Skeletal muscle tissue (tissue), 3 donors: ENCODE measurements at regions not wholly inside any gene's neighbourhood (a gene's known extent, or its start where the extent isn't known, plus 50 kb on each side); places are given as distances from the start of the nearest gene placed in this dataset.

Experiments
- H3K27ac ChIP-seq: one replicate; pipeline ENCODE4 v1.7.0; 2013; ENCODE audit warnings: mild to moderate bottlenecking, low read depth, low read length, inconsistent platforms
- H3K27me3 ChIP-seq, 3 donors: one replicate each; pipeline ENCODE4 v1.7.0; 2013; ENCODE audit warnings: low read length in 3 of 3; ENCODE audit not compliant: control insufficient read depth in 3 of 3, insufficient read depth in 3 of 3
- H3K36me3 ChIP-seq, 3 donors: one replicate each; pipeline ENCODE4 v1.7.0; 2013; ENCODE audit warnings: low read length in 3 of 3; ENCODE audit not compliant: control insufficient read depth in 3 of 3, insufficient read depth in 3 of 3
- H3K4me1 ChIP-seq, 3 donors: one replicate each; pipeline ENCODE4 v1.7.0; 2013; ENCODE audit warnings: low read length in 3 of 3, mild to moderate bottlenecking in 3 of 3; ENCODE audit not compliant: control insufficient read depth in 3 of 3, insufficient read depth in 3 of 3
- H3K4me3 ChIP-seq, 3 donors: one replicate each; pipeline ENCODE4 v1.7.0; 2013; ENCODE audit warnings: low read length in 3 of 3
- H3K9ac ChIP-seq, 3 donors: one replicate each; pipeline ENCODE4 v1.7.0; 2013; ENCODE audit warnings: low read length in 3 of 3, mild to moderate bottlenecking in 3 of 3, moderate library complexity in 2 of 3, low read depth in 1 of 3
- H3K9me3 ChIP-seq, 3 donors: one replicate each; pipeline ENCODE4 v1.7.0; 2013; ENCODE audit warnings: low read length in 3 of 3; ENCODE audit not compliant: control insufficient read depth in 3 of 3
- donor health status: Osteomylitis.

GRCh38 chr12:132432126-132432705 lies 57.7 kb upstream of the FBRSL1 start:
- Histone ChIP-seq H3K27me3 (peaks cover 60 to 83% (median 66%) of the 10 kb centered on the region in 3 donors), H3K4me1 (peaks cover 8 to 19% (median 11%) of the 10 kb centered on the region in 3 donors), H3K9me3 (no peaks in the 10 kb centered on the region), H3K36me3 (no peaks in the 10 kb centered on the region), H3K27ac (no peak overlapping the region), H3K4me3 (no peak overlapping the region), H3K9ac (no peak overlapping the region)

- H3K9me3 ChIP-seq, result no peaks in the 10 kb centered on the region
- no peak overlapping the region for H3K4me3 ChIP-seq
- H3K4me1 ChIP-seq, result peaks cover 8 to 19% (median 11%) of the 10 kb centered on the region in 3 donors
- peaks cover 66 to 87% (median 69%) of the 10 kb centered on the region in 3 donors for H3K27me3 ChIP-seq
- H3K27ac ChIP-seq, result no peak overlapping the region
- no peaks in the 10 kb centered on the region for H3K36me3 ChIP-seq
- no peak overlapping the region for H3K9ac ChIP-seq
Observed at GRCh38 chr12:132430838-132431774, 58.8 kb upstream of the FBRSL1 start.

GRCh38 chr12:132429946-132430643 lies 59.9 kb upstream of the FBRSL1 start:
- Histone ChIP-seq H3K9ac (no peak overlapping the region), H3K4me3 (no peak overlapping the region), H3K4me1 (peaks cover 8 to 19% (median 11%) of the 10 kb centered on the region in 3 donors), H3K36me3 (no peaks in the 10 kb centered on the region), H3K27me3 (peaks cover 66 to 92% (median 75%) of the 10 kb centered on the region in 3 donors), H3K9me3 (peaks cover 0 to under 1% (median 0%) of the 10 kb centered on the region in 3 donors), H3K27ac (no peak overlapping the region)

- H3K9ac ChIP-seq, result no peak overlapping the region
- H3K4me1 ChIP-seq, result peaks cover 8 to 19% (median 11%) of the 10 kb centered on the region in 3 donors
- no peak overlapping the region for H3K27ac ChIP-seq
- no peak overlapping the region for H3K4me3 ChIP-seq
- H3K36me3 ChIP-seq, result no peaks in the 10 kb centered on the region
- peaks cover 67 to 92% (median 76%) of the 10 kb centered on the region in 3 donors for H3K27me3 ChIP-seq
- peaks cover 0 to 6% (median 0%) of the 10 kb centered on the region in 3 donors for H3K9me3 ChIP-seq
Observed at GRCh38 chr12:132429602-132429945, 60.4 kb upstream of the FBRSL1 start.

- H3K4me1 ChIP-seq, result peaks cover 8 to 19% (median 11%) of the 10 kb centered on the region in 3 donors
- H3K9ac ChIP-seq, result no peak overlapping the region
- H3K4me3 ChIP-seq, result no peak overlapping the region
- no peaks in the 10 kb centered on the region for H3K36me3 ChIP-seq
- H3K27me3 ChIP-seq, result peaks cover 67 to 92% (median 76%) of the 10 kb centered on the region in 3 donors
- no peak overlapping the region for H3K27ac ChIP-seq
- peaks cover 0 to 6% (median 0%) of the 10 kb centered on the region in 3 donors for H3K9me3 ChIP-seq
Observed at GRCh38 chr12:132428936-132429601, 60.9 kb upstream of the FBRSL1 start.

- Histone ChIP-seq H3K4me1 (peaks cover 8 to 17% (median 11%) of the 10 kb centered on the region in 3 donors), H3K36me3 (no peaks in the 10 kb centered on the region), H3K9ac (no peak overlapping the region), H3K27ac (no peak overlapping the region), H3K27me3 (peaks cover 67 to 89% (median 76%) of the 10 kb centered on the region in 3 donors), H3K9me3 (peaks cover 0 to 6% (median 0%) of the 10 kb centered on the region in 3 donors), H3K4me3 (no peak overlapping the region)
Observed at GRCh38 chr12:132427999-132428935, 61.7 kb upstream of the FBRSL1 start.

- Histone ChIP-seq H3K27me3 (peaks cover 65 to 86% (median 73%) of the 10 kb centered on the region in 3 donors), H3K4me3 (no peak overlapping the region), H3K36me3 (no peaks in the 10 kb centered on the region), H3K4me1 (peaks cover 5 to 13% (median 8%) of the 10 kb centered on the region in 3 donors), H3K9me3 (peaks cover 0 to 6% (median 0%) of the 10 kb centered on the region in 3 donors), H3K27ac (no peak overlapping the region), H3K9ac (no peak overlapping the region)
Observed at GRCh38 chr12:132427174-132427768, 62.7 kb upstream of the FBRSL1 start.

- no peak overlapping the region for H3K4me3 ChIP-seq
- no peak overlapping the region for H3K27ac ChIP-seq
- H3K27me3 ChIP-seq, result peaks cover 68 to 86% (median 77%) of the 10 kb centered on the region in 3 donors
- no peak overlapping the region for H3K9ac ChIP-seq
- H3K4me1 ChIP-seq, result peaks cover 5 to 13% (median 8%) of the 10 kb centered on the region in 3 donors
- H3K36me3 ChIP-seq, result no peaks in the 10 kb centered on the region
- H3K9me3 ChIP-seq, result peaks cover 0 to 6% (median 0%) of the 10 kb centered on the region in 3 donors
Observed at GRCh38 chr12:132426349-132427173, 63.4 kb upstream of the FBRSL1 start.
